Ishikawa (cell line): ENCODE measurements at regions not wholly inside any gene's neighbourhood (a gene's known extent, or its start where the extent isn't known, plus 50 kb on each side); places are given as distances from the start of the nearest gene placed in this dataset.

ENCODE experiments used
- CEBPB ChIP-seq: IDR thresholded peaks from 2 replicates; pipeline ENCODE4 v1.6.1; 2012
- CREB1 ChIP-seq: IDR thresholded peaks from 2 replicates; pipeline ENCODE4 v1.6.1; 2012; ENCODE audit warnings: low read depth
- EGR1 ChIP-seq: IDR thresholded peaks from 2 replicates; pipeline ENCODE4 v1.6.1; 2012
- EP300 ChIP-seq: IDR thresholded peaks from 2 replicates; pipeline ENCODE4 v1.6.1; 2012; ENCODE audit warnings: borderline replicate concordance
- FOXM1 ChIP-seq: IDR thresholded peaks from 2 replicates; pipeline ENCODE4 v1.6.1; 2012; ENCODE audit warnings: low read depth, borderline replicate concordance
- MAX ChIP-seq: IDR thresholded peaks from 2 replicates; pipeline ENCODE4 v1.6.1; 2012
- NFIC ChIP-seq: IDR thresholded peaks from 2 replicates; pipeline ENCODE4 v1.6.1; 2012
- RAD21 ChIP-seq: IDR thresholded peaks from 2 replicates; pipeline ENCODE4 v1.6.1; 2012; ENCODE audit warnings: low read depth
- REST ChIP-seq: IDR thresholded peaks from 2 replicates; pipeline ENCODE4 v1.6.1; 2012; ENCODE audit warnings: low read depth, mild to moderate bottlenecking
- TAF1 ChIP-seq: IDR thresholded peaks from 2 replicates; pipeline ENCODE4 v1.6.1; 2012; ENCODE audit warnings: low read depth, mild to moderate bottlenecking
- TCF12 ChIP-seq: IDR thresholded peaks from 2 replicates; pipeline ENCODE4 v1.6.1; 2012; ENCODE audit warnings: low read depth
- TEAD4 ChIP-seq: IDR thresholded peaks from 2 replicates; pipeline ENCODE4 v1.6.1; 2012
- USF1 ChIP-seq: IDR thresholded peaks from 2 replicates; pipeline ENCODE4 v1.6.1; 2012
- YY1 ChIP-seq: IDR thresholded peaks from 2 replicates; pipeline ENCODE4 v1.6.1; 2012; ENCODE audit warnings: low read depth
- ZBTB7A ChIP-seq: IDR thresholded peaks from 2 replicates; pipeline ENCODE4 v1.6.1; 2012; ENCODE audit warnings: low read depth

- no peak for TF ChIP-seq EP300
- no peak for TF ChIP-seq RAD21
- no peak for TF ChIP-seq FOXM1
- no peak for TF ChIP-seq YY1
- TF ChIP-seq USF1: no peak
Observed at GRCh38 chr10:106251573-106251972, 912.9 kb downstream of the SORCS1 start.

- TF ChIP-seq FOXM1 (no peak), TAF1 (no peak), NFIC (no peak)
Observed at GRCh38 chr10:106242301-106242700, 922.2 kb downstream of the SORCS1 start.

GRCh38 chr10:106226828-106227227 lies 937.7 kb downstream of the SORCS1 start:
- TF ChIP-seq REST (no peak), EP300 (no peak), CREB1 (no peak), USF1 (no peak), TAF1 (no peak), CEBPB (no peak), FOXM1 (no peak), TCF12 (no peak), ZBTB7A (no peak), RAD21 (no peak), YY1 (no peak)

- TF ChIP-seq NFIC (no peak), EP300 (no peak), CEBPB (no peak), MAX (no peak), RAD21 (no peak), FOXM1 (no peak), TCF12 (no peak), USF1 (no peak), ZBTB7A (no peak), EGR1 (no peak), TAF1 (no peak), TEAD4 (no peak), REST (no peak)
Observed at GRCh38 chr10:106226142-106226541, 938.4 kb downstream of the SORCS1 start.

GRCh38 chr10:106224676-106225075 lies 939.8 kb downstream of the SORCS1 start:
- TF ChIP-seq CEBPB (no peak), USF1 (no peak), REST (no peak), TCF12 (no peak), EGR1 (no peak), ZBTB7A (no peak), FOXM1 (no peak), EP300 (no peak), CREB1 (no peak), RAD21 (no peak), TAF1 (no peak), YY1 (no peak), NFIC (no peak), TEAD4 (no peak)
